GM12892 (cell line): ENCODE measurements at regions not wholly inside any gene's neighbourhood (a gene's known extent, or its start where the extent isn't known, plus 50 kb on each side); places are given as distances from the start of the nearest gene placed in this dataset.

Source experiments
- POLR2A ChIP-seq: IDR thresholded peaks from 2 replicates; pipeline ENCODE4 v1.6.1; 2011; ENCODE audit warnings: low read depth, low read length, control low read depth
- TAF1 ChIP-seq: IDR thresholded peaks from 2 replicates; pipeline ENCODE4 v1.6.1; 2011; ENCODE audit warnings: low read depth, mild to moderate bottlenecking, control low read depth, low read length, borderline replicate concordance

GRCh38 chr18:61612517-61612916 is 279.3 kb downstream of the CDH20 start:
- no peak for TF ChIP-seq POLR2A
- no peak for TF ChIP-seq TAF1
